Heart left ventricle (tissue), 13 donors: ENCODE measurements at regions not wholly inside any gene's neighbourhood (a gene's known extent, or its start where the extent isn't known, plus 50 kb on each side); places are given as distances from the start of the nearest gene placed in this dataset.

Source experiments
- CTCF ChIP-seq, 12 donors: fragments of 200-600 bp; sonication (generic) in 4 of 12; IDR thresholded peaks; one replicate each; pipeline versions ENCODE4 v1.5.0 to v1.8.0; 2018 to 2022; ENCODE audit warnings: antibody characterized with exemption in 12 of 12, mild to moderate bottlenecking in 5 of 12
- POLR2A ChIP-seq, 2 donors: fragments of 450-650 bp; IDR thresholded peaks; one replicate each; pipeline ENCODE4 v1.6.1; 2017; ENCODE audit warnings: antibody characterized with exemption in 2 of 2, mild to moderate bottlenecking in 2 of 2, moderate library complexity in 2 of 2
- donor health status: ischemic (EF 13 %, LVEDD 7.1; RV severe dilation, severe dysfunction).
- donor health status: DM: no; HTN: yes; CAD: no.
- donor health status: DM: no; HTN: no; CAD: no.
- donor health status: ischemic (EF 25% LVEDD 6.9; RV normal size, moderate dysfunction).
- donor health status: ischemic (EF 25% LVEDD 5.7; RV mildly dilated, moderate dysfunction).
- donor health status: ischemic (EF 35%, LVEDD 5.7; RV mildly dilated, moderate dysfunction).
- donor health status: nonischemic (EF 11% LVEDD 7.7; RV severe dilation, severe dysfunction).
- donor health status: DM: yes; HTN: yes; CAD: no.
- donor health status: PGD.
- donor health status: ischemic (EF 29% LVEDD 5.4; RV normal size, mild dysfunction).
- donor health status: nonischemic (EF 23%, LVEDD 6.1; RV moderate dilation, normal function).

DNA sequence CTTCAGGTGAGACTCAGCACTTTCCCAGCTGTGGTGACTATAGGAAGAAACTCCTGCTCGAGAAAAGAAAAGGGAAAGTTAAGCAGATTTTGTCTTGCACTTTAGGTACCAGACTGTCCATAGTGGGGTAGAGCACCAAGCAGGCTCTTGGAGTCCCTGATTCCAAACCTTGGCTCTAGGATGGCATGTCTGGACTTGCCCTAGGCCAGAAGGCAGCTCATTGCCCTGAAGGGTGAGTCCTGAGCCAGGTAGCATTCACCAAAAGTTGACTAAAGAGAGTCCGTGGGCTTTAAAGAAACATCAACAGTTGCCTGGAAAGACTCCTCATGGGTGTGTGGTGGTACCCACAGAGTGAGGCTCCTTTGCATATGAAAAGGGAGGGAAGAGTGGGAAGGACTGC lies 145.2 kb upstream of the SNX7 start:
- TF ChIP-seq CTCF (IDR thresholded peaks at IDR 0.05) (no peak), POLR2A (IDR thresholded peaks at IDR 0.05) (no peak)
